Kidney (tissue), 13 donors: ENCODE measurements at regions not wholly inside any gene's neighbourhood (a gene's known extent, or its start where the extent isn't known, plus 50 kb on each side); places are given as distances from the start of the nearest gene placed in this dataset.

ENCODE experiments used
- DNase-seq, 5 donors: peaks; one replicate each; pipeline ENCODE4 v3.0.0-alpha.2; 2013 to 2020
- FAIRE-seq: peaks from 2 replicates; lab custom pipeline; 2012; peaks lifted over from hg19 to GRCh38; lab: Jason Lieb, UNC
- H3K27ac ChIP-seq, 2 donors: one replicate each; pipeline ENCODE4 v1.7.0; 2013; ENCODE audit warnings: low read depth in 2 of 2, low read length in 2 of 2, inconsistent platforms in 1 of 2
- H3K27me3 ChIP-seq: one replicate; pipeline ENCODE4 v1.7.1; 2013; ENCODE audit warnings: low read length, inconsistent platforms; ENCODE audit not compliant: control insufficient read depth, insufficient read depth
- H3K36me3 ChIP-seq, 3 donors: one replicate each; pipeline versions ENCODE4 v1.7.0 to v1.7.1; 2013; ENCODE audit warnings: low read length in 3 of 3, control low read depth in 1 of 3, inconsistent platforms in 1 of 3; ENCODE audit not compliant: insufficient read depth in 3 of 3, control insufficient read depth in 2 of 3
- H3K4me1 ChIP-seq, 3 donors: one replicate each; pipeline versions ENCODE4 v1.7.0 to v1.7.1; 2013; ENCODE audit warnings: low read length in 3 of 3, inconsistent platforms in 1 of 3, low read depth in 1 of 3; ENCODE audit not compliant: control insufficient read depth in 2 of 3, insufficient read depth in 2 of 3
- H3K4me3 ChIP-seq, 3 donors: one replicate each; pipeline versions ENCODE4 v1.7.0 to v1.8.1; 2013; ENCODE audit warnings: low read length in 3 of 3, control low read depth in 1 of 3, inconsistent platforms in 1 of 3
- H3K9ac ChIP-seq, 3 donors: one replicate each; pipeline versions ENCODE4 v1.7.0 to v1.7.1; 2013; ENCODE audit warnings: low read length in 3 of 3, control low read depth in 1 of 3, inconsistent platforms in 1 of 3
- H3K9me3 ChIP-seq, 3 donors: one replicate each; pipeline versions ENCODE4 v1.7.0 to v1.7.1; 2013; ENCODE audit warnings: low read length in 3 of 3, control low read depth in 1 of 3, inconsistent platforms in 1 of 3; ENCODE audit not compliant: control insufficient read depth in 2 of 3, insufficient read depth in 1 of 3
- CTCF ChIP-seq: IDR thresholded peaks from 3 replicates; pipeline ENCODE4 v1.5.1; 2012; ENCODE audit warnings: mild to moderate bottlenecking, moderate library complexity, borderline replicate concordance; ENCODE audit not compliant: insufficient read depth; ENCODE audit errors: extremely low read depth
- intact Hi-C: fragments of 100-400 bp; cut with DNase I; formaldehyde crosslinking; loops from one replicate; pipeline ENCODE4 v1.11.1; 2022
- donor health status: control.
- donor health status: control.
- donor health status: control.
- donor health status: control.
- donor health status: control.
- donor health status: DM: yes; HTN: yes; CAD: no.
- donor health status: Normal renal cell carcinoma (clear cell type).

GRCh38 chr2:41267929-41268659 is 779.7 kb upstream of the PKDCC start:
- H3K9me3 ChIP-seq, result no peaks in the 10 kb centered on the region

GRCh38 chr2:41283079-41283775 is 764.6 kb upstream of the PKDCC start:
- intact Hi-C loops, result no loop called here
- no peaks in the 10 kb centered on the region for H3K27me3 ChIP-seq
- no peak overlapping the region for H3K9ac ChIP-seq
- H3K36me3 ChIP-seq, result no peaks in the 10 kb centered on the region
- FAIRE-seq (no peak), DNase-seq (no peak)
- H3K27ac ChIP-seq, result no peak overlapping the region
- H3K4me3 ChIP-seq, result no peak overlapping the region
- peaks cover 0 to 2% (median 0%) of the 10 kb centered on the region in 3 donors for H3K9me3 ChIP-seq
- H3K4me1 ChIP-seq, result no peaks in the 10 kb centered on the region
- no peak for TF ChIP-seq CTCF

More at GRCh38 chr2:41267929-41268659, 779.7 kb upstream of the PKDCC start:
- DNase-seq (no peak), FAIRE-seq (no peak)
- Histone ChIP-seq H3K4me3 (no peak overlapping the region), H3K9ac (no peak overlapping the region), H3K27me3 (no peaks in the 10 kb centered on the region), H3K36me3 (no peaks in the 10 kb centered on the region), H3K4me1 (no peaks in the 10 kb centered on the region), H3K27ac (no peak overlapping the region)
- intact Hi-C loops, result no loop called here
- TF ChIP-seq CTCF, result no peak

- Histone ChIP-seq H3K9ac (no peak overlapping the region), H3K4me3 (no peak overlapping the region), H3K27me3 (no peaks in the 10 kb centered on the region), H3K36me3 (no peaks in the 10 kb centered on the region), H3K9me3 (no peaks in the 10 kb centered on the region), H3K27ac (no peak overlapping the region), H3K4me1 (no peaks in the 10 kb centered on the region)
- TF ChIP-seq CTCF, result no peak
- DNase-seq (no peak), FAIRE-seq (no peak)
- intact Hi-C loops, result no loop called here
Measured at GRCh38 chr2:41293491-41293890, 754.3 kb upstream of the PKDCC start.
